Activated gamma-delta T cell (primary cell): ENCODE measurements at regions not wholly inside any gene's neighbourhood (a gene's known extent, or its start where the extent isn't known, plus 50 kb on each side); places are given as distances from the start of the nearest gene placed in this dataset.
"Not testable (repeated sequence)": the region's sequence is repeated elsewhere in the genome, so short reads cannot be mapped to it uniquely, and the experiment has no call there.

Experiments
- DNase-seq: peaks from one replicate; lab custom pipeline; 2025; lab: John Stamatoyannopoulos, UW

DNA sequence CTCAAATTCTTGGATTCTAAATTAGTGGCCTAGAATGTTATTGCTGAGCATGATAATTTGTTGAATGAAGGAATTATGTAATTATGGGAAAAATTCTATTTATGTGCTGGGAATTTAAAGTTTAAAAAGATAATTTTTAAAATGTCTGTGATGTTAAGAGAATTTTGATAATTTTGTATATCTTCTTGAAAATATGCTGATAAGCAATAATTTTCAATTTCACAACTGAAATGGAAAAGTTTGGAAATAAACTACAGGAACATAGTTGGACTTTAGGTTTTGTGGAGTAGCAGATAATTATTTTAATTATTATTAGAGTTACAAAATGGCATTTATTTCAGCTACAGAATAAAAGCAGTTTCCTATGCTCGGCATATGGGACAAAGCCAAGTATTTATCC lies 268.5 kb upstream of the TPK1 start:
- DNase-seq: no peak

DNA sequence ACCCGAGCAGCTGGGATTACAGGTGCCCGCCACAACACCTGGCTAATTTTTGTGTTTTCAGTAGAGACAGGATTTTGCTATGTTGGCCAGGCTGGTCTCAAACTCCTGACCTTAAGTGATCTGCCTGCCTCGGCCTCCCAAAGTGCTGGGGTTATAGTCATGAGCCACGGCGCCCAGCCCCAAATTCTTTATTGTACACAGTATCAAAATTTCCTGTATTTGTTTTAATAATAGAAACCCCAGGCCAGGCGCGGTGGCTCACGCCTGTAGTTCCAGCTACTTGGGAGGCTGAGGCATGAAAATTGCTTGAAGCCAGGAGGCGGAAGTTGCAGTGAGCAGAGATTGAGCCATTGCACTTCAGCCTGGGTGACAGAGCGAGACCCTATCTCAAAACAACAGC lies 266.3 kb upstream of the TPK1 start:
- DNase-seq: not testable (repeated sequence)

DNA sequence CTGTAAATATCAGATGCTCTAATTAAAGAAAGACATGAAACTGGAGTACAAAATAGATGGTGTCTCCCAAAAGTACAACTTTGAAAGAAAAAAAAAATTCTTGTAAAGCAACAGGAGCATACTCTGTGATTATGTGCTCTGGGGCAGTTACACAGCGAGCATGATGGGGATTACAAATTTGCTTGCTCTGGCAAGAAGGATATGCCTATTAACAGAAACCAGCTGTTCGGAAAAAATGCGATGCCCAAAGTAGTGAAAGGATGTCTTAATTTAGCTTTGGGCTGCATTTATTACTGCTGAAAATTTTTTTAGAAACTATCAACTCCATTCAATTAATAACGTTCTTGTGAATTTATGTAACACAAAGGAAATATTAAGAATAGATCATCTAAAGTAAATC lies 256.9 kb upstream of the TPK1 start:
- no peak for DNase-seq

DNA sequence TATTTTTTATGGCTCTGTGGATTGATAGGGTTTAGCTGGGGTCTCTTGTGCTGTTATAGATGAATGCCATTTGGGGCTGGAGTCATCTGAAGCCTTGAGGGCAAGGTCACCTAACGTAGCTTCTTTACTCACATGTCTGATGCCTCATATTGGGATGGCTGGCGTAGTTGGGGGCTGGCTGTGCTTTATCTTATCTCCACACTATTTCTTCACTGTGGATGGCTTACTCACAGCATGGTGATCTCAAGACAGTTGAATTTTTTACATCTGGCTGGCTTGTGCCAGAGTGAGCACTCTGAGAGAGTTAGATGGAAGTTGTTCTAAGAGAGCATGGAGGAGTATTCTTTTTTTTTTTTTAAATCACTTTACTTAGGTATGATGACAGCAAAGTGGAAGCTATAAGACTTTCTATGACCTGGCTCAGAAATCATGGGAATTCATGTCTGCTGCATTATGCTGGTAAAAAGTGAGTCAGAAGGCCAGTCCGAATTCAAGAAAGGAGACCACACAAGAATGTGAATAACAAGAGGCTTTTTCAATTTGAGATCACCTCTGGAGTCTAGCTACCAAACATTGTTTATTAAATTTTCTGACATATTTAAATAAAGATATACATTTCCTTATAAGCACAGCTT lies 252.4 kb upstream of the TPK1 start:
- DNase-seq: no peak

DNA sequence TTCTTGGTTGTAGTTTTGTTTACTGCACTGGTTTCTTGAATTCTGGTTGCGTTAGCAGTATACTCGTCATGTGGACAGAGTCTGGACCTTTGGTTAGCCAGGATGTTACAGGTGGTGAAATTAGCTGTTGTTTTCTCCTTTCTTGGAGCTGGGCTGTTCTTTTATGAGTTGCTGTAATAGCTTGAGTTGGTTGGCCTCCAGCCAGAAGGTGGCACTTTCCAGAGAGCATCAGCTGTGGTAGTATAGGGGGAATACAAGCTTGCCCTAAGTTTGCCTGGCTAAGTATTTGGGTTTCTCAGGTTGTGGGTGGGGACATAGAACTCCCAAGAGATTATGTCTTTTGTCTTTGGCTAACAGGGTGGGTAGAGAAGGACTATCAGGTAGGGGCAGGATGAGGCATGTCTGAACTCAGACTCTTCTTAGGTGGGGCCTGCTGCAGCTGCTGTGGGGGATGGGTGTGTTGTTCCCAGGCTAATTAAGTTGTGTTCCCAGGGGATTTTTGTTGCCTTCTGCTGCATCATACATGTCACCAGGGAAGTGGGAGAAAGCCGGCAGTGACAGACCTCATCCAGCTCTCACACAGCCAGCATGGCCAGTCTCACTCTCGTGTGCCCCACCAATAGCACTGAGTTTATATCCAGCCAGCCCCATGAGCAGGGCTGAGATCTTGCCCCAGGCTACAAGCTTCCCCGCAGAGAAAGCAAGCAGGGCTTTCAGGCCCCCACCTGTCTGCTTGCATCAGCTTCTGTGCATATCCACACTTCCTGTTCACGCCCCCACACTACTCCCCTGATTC lies 246.7 kb upstream of the TPK1 start:
- DNase-seq: no peak

DNA sequence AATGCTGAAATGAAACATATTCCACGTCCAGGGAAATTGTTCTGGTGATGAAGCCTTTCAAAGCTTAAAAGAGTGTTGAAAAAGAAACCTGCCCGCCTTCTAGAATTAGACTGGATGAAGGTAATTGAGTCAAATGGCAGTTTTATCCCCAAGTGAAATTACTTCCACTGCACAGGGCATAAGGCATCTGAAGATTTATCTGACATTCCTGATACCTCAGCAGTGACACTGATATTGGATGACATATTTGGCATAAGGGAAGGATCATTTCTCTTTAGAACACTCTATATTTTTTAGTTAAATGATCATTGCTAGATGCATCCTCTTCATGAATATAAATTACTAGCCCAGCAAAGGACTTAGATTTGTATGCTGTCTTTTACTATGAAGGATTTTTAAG lies 229.6 kb upstream of the TPK1 start:
- DNase-seq: no peak

DNA sequence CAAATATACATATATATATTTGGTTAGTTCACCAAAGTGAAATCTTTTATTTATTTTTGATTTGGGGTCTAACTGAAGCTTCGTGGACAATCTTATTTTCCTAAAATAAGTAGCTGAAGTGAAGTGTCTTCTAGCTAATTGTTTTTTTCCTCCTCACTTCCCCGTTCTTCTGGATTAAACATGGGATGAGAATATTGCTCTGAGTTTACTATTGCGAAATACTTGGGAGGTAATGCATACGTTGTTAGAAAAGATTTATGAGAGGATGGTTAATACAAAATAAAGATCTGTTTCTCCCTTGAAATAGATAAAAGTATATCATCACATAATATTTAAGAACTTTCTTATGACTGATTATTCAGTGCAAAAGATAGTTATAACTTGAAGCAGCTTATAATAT lies 228.3 kb upstream of the TPK1 start:
- DNase-seq: no peak

DNA sequence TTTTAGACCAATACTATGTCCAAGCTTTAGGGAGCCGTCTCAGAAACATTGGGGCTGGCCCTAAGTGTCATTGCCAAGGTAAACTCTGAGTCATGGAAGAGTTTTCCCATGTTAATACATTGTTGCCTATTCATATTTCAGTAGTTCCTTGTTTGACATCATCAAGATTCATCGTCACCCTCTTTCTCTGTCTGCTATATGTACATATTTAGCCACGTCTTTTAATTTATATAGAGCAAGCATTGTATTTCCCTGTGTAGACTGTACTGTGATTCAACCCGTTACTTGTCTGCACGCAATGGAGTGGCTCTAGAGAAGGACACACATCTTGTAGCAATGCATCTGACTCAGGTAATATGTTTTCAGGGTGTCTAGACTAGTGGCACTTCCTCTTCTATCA lies 217.9 kb upstream of the TPK1 start:
- DNase-seq: no peak

DNA sequence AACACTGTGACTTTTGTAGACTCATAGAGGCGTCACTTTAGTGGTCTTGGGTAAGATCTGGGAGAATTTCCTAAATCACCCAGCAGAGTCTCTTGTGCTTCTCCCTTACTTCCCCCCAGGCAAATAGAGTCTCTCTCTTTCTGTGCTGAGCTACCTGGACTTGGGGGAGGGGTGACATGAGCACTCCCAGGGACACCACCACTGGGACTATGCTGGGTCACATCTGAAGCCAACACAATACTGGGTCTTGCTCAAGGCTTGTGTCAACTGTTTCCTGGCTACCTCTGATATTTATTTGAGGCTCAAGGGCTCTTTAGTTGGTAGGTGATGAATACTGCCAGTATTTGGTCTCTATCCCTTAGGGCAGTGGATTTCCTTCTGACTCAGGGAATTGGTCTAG lies 214.6 kb upstream of the TPK1 start:
- DNase-seq: no peak

DNA sequence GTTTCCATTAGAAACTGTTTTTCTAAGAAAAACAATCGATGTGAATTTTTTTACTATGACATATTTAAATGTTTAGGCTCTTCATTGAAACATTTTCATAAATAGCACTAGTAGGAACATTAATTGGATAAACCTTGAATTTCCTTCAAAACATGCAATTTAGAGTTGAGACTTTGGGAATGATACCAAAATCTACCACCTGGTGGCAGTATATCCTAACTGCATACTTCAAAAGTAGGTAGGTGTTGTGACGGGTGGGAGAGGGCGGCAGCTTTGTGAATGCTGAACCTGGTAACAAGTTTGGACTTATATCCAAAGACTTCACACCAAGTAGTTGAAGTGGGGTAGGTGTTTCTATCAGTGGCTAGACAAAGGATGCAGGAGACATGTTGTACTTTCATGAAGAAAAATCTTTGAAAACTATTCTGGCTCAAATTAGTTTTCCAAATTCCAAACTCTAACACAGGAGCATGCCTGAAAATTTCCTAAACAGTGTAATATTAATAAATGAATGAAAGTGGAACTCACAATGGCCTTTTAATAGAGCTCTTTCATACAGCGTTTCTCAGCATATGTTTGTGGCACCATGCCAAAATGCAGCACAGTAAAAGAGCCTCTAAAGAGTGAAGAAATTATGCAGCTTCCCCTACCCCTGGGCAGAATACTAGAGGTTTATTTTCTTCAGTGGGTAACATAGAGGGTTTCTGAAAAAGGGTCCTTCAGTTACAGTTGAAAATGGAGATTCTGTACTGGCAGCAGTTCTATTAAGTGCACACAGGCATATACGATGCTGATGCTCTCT lies 201.0 kb upstream of the TPK1 start:
- DNase-seq: no peak

DNA sequence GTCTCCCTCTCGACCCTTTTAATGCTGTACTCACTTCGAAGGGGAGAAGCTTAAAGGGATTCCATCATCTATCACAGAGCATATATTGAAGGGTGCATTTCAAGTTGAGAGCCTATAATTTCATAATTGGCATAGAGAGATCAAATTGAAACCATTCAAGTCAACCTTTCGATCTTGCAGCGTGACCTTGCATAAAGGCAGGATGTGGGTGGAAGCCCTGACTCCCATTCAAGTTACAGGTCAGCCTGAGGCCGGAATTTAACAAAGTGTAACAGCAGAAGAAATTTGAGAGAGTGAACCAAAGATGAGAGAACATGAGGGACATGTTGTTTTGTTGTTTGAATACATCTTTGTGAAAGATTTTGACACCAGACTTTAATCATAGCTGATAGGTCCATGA lies 195.3 kb upstream of the TPK1 start:
- no peak for DNase-seq

DNA sequence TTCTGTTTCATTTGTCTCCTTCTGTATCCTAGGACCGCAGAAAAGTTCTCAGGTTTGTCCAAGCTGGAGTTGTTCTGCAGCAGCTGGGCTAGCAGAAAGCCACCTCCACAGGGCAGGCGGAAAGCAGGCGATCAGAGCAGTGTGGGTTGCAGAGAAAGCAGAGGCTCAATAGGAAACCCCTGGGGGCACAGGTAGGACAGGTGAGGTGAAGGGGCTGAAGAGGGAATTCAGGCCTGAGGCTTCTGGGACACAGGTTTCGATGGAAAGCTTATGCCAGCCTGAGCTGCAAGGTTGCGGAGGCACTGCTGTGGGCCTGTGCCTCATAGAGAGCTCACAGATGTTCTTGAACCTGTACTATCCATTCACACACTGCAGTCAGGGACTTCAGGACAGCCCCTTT lies 194.9 kb upstream of the TPK1 start:
- DNase-seq: no peak

DNA sequence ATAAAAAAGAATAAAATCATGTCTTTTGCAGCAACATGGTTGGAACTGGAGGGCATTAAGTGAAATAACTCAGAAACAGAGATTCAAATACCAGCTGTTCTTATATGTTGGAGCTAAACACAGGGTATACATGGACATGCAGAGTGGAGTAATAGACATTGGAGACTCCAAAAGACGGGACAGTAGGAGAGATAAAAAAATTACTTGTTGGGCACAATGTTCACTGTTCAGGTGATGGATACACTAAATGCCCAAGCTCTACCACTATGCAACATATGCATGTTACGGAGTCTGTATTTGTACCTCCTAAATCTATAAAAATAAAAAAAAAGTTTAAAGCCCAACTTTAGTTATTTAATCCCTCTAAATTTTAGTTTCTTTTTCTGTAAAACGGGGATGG lies 184.6 kb upstream of the TPK1 start:
- no peak for DNase-seq

DNA sequence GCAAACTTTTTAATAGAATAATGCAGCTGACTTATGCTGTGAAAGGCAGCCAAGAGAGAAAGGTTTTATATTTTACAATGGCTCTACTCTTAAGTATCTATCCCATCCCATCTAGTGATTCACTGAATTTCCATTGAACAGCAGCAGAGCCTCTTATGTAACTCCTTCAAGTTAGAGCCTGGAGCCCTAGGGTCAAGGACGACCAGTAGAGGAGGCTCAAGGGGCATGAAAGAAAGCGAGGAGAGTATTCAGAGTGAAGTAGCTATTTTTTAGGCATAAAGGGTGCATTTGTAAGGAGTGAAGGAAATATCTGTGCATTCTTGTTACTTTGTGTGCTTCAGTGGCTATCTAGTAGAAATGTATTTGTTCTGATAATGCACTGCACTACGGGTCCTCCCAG lies 180.2 kb upstream of the TPK1 start:
- no peak for DNase-seq

DNA sequence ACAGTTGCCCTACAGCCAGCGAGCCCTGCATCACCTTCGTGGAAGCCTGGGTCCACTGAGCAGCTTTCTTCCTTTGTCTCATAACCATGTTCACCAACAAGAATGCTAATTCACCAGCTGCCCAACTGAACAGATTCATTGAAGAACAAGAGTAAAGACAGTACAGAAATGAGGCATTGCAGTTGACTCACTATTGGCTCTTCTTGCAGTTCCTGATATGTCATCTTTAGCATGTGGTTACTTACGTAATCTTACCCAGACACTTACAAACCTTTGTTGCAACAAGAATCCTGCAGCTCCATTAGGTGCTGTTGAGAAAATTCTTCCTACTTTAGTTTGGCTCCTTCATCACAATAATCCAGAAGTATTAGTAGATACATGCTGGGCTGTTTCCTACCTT lies 174.0 kb upstream of the TPK1 start:
- DNase-seq: no peak

DNA sequence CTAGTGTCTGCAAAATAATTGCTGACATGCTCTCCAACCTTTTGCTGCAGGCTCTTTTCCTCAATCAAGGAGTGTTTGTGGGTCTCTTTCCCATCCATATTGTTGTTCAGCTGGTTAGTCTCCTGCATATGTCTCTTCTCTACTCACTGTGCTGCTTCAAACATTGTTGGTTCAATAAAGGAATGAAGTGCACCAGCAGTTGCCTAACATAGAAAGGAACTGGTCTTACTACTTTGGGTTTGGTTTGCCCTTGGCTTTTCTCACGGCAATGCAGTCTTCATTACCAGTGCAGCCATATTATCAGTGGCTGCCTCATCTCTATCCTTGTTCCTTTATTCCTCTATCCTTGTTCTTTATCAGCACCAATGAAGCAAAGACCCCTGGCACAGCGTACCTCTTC lies 169.7 kb upstream of the TPK1 start:
- DNase-seq: no peak

DNA sequence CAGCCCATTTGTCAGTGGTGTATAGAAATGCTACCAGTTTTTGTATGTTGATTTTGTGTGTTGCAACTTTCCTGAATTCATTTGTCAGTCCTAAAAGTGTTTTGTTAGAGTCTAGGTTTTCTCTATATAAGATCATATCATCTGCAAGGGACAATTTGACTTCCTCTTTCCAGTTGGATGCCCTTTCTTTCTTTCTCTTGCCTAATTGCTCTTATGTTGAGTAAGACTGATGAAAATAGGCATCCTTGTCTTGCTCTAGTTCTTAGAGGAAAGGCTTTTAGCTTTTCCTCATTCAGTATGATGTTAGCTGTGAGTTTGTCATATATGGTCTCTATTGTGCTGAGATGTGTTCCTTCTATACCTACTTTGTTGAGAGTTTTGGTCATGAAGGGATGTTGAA lies 161.7 kb upstream of the TPK1 start:
- DNase-seq: no peak

DNA sequence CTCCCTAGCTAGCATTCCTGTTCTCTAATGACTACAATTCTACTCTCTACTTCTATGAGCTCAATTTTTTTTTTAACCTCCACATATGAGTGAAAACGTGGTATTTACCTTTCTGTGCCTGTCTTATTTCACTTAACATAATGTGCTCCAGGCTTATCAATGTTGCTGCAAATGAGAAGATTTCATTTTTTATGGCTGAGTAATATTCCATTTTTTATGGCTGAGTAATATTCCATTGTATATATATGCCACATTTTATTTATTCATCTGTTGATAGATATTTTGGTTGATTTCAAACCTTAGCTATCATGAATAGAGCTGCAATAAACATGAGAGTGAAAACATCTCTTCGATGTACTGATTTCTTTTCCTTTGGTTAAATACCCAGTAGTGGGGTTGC lies 159.6 kb upstream of the TPK1 start:
- no peak for DNase-seq

DNA sequence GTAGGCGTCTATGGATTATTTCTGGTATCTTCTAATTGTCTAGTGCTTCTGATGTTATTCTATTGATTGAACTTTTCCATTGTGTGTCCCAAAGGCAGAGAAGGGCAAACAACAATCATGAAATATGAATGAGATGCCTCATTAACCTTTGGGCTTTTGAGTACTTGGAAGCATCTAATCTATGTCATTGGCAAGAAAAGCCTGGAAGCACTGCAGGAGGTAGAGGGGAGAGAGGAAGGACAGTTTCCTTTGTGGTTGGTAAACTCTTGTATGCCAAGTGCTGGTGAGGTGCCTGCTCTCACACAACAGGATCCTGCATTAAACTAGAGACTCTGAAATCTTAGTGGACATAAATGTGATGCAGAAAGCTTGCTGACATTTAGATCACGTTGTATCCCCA lies 155.2 kb upstream of the TPK1 start:
- no peak for DNase-seq

DNA sequence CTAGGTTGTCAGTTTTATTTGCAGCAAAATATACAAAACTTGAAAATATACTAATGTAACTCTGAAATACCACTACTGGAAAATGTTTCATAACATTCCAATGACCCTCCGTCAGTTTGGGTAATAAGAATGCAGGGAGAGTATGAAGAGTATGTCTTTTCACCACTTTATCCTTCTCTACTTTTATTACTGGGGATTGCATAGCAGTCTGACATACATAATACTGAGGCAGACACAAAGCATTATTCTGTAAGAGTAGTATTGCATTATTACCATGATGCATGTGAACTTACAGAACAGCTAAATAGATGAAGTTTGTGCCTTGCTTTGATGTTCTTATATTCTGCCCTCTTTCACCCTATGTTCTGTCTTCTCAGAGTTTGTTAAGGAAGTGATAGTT lies 151.8 kb upstream of the TPK1 start:
- DNase-seq: no peak

DNA sequence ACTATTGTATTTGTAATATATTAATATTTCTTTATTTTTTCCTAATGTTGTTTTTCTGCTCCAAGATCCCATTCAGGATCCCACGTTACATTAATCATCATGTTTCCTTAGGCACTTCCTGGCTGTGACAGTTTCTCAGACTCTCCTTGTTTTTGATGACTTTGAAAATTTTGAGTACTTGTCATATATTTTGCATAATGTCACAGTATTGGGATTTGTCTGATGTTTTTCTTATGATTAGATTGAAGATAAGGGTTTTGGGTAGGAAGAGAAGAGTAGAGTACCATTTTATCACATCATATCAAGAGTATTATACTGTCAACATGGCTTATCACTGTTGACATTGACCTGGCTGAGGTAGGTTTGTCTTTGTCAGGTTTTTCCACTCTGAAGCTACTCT lies 146.3 kb upstream of the TPK1 start:
- no peak for DNase-seq

DNA sequence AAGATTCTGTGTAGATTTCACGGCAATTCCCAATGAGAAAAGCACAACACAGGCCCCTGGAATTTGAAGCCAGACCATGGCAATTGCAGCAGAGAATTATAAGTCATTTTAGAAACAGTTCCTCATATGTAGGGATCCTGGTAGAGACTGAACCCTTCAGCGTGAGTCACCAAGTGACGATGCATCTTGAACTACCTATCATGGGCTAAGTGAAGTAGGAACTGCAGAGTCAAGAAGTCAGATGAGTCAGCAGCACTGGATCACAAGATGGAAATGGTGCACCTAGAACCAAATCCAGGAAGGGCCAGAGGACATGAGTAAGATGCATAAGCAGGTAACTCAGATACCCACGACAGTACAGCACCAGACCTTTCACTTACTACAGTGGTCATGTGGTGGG lies 140.0 kb upstream of the TPK1 start:
- no peak for DNase-seq

DNA sequence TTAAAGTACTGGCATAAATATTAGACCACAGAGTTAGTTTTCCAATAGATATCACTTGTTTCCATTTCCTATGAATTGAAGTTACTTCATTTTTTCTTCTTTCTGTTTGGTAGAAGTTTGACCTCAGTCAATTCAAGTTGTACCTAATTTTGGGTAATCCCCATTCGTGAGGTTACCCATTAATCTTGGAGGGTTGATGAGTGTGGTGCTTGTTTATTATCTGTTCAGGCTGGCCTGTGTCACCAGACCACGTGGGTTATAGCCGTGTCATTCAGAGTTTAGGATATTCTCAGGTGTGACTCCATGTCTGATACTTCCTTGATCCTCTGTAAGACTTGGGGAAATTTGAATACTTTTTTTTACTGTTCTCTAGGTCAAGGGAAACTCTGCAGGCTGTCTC lies 133.9 kb upstream of the TPK1 start:
- no peak for DNase-seq
